ENCODE measurements at regions not wholly inside any gene's neighbourhood (a gene's known extent, or its start where the extent isn't known, plus 50 kb on each side); places are given as distances from the start of the nearest gene placed in this dataset.

DNA sequence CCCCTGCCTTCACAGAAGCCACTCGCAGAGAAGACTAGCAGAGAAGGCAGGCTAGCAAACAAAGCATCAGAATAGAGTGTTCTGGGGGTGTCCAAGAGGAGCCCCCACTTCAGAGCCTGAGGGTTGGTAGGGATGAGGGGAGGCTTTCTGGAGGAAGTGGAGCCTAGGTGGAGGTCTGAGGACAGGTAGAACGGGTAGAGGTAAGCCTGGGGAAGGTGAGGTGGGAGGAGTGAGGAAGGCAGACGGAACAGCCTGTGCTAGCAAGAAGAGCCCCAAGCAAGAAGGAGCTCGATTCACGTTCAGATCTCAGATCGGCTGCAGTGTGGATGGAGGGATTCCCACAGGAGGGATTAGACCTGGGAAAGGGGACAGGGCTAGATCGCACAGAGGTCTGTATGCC lies 66.0 kb upstream of the DUSP5 start:
- H3K4me3 ChIP-seq (ENCODE audit: low read length), result no peak overlapping the region
- no peak overlapping the region for H3K9ac ChIP-seq (ENCODE audit: low read length)
- no peak for DNase-seq (ENCODE audit: low read depth)
- no peaks in the 10 kb centered on the region for H3K36me3 ChIP-seq (ENCODE audit: control insufficient read depth, insufficient read depth, low read length, severe bottlenecking)
- no peaks in the 10 kb centered on the region for H3K27me3 ChIP-seq (replicated peaks; ENCODE audit: control insufficient read depth, insufficient read depth, low read length)
- H3K4me1 ChIP-seq (ENCODE audit: control insufficient read depth, insufficient read depth, low read length), result peaks cover 12% of the 10 kb centered on the region
- H3K9me3 ChIP-seq (ENCODE audit: control insufficient read depth, low read length), result no peaks in the 10 kb centered on the region

DNA sequence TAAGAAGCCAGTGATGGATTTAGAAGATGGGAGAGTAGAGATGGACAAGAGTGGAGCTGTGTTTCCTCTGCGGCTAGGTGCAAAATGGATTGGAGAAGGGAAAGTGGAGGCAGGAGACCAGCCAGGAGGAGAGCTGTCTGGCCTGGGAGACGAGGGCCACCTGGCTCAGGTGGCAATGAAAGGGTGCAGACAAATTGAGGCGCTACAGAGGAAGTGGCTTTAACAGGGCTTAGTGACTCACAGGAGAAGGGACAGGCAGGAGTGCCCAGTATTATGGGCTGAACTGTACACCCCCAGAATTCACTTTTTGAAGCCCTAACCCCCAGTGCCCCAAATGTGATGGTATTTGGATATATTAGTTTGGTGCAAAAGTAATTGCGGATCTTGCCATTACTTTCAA lies 65.6 kb upstream of the DUSP5 start:
- DNase-seq (ENCODE audit: low read depth), result no peak
- Histone ChIP-seq H3K9ac (ENCODE audit: low read length) (no peak overlapping the region), H3K36me3 (ENCODE audit: control insufficient read depth, insufficient read depth, low read length, severe bottlenecking) (no peaks in the 10 kb centered on the region), H3K9me3 (ENCODE audit: control insufficient read depth, low read length) (no peaks in the 10 kb centered on the region), H3K27me3 (replicated peaks; ENCODE audit: control insufficient read depth, insufficient read depth, low read length) (no peaks in the 10 kb centered on the region), H3K4me3 (ENCODE audit: low read length) (no peak overlapping the region), H3K4me1 (ENCODE audit: control insufficient read depth, insufficient read depth, low read length) (peaks cover 7% of the 10 kb centered on the region)

- Histone ChIP-seq H3K4me3 (ENCODE audit: low read length) (no peak overlapping the region), H3K36me3 (ENCODE audit: control insufficient read depth, insufficient read depth, low read length, severe bottlenecking) (no peaks in the 10 kb centered on the region), H3K9ac (ENCODE audit: low read length) (no peak overlapping the region), H3K9me3 (ENCODE audit: control insufficient read depth, low read length) (no peaks in the 10 kb centered on the region), H3K27me3 (replicated peaks; ENCODE audit: control insufficient read depth, insufficient read depth, low read length) (no peaks in the 10 kb centered on the region), H3K4me1 (ENCODE audit: control insufficient read depth, insufficient read depth, low read length) (peaks cover 4% of the 10 kb centered on the region)
- no peak for DNase-seq (ENCODE audit: low read depth)
Measured at GRCh38 chr10:110432814-110433565, 64.7 kb upstream of the DUSP5 start.

DNA sequence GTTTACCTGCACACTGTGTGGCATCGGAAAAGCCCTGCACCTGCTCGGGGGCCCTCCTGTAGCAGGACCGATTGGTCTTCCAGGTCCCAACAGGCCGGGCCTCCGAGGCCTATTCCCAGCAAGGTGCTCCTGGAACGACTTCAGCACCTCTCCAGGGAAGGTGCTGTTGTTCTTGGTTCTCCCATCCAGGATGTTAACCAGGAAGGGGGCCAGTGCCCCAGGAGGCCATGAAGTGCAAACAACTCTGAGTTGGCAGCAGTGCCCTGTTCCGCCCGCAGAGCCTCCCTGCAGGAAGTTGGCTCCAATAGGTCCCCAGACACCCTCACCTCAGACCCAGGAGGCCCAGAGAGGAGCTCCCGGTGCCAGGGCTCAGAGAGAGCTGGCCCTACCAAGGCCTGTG lies 64.0 kb upstream of the DUSP5 start:
- no peaks in the 10 kb centered on the region for H3K27me3 ChIP-seq (replicated peaks; ENCODE audit: control insufficient read depth, insufficient read depth, low read length)
- no peak overlapping the region for H3K4me3 ChIP-seq (ENCODE audit: low read length)
- no peaks in the 10 kb centered on the region for H3K36me3 ChIP-seq (ENCODE audit: control insufficient read depth, insufficient read depth, low read length, severe bottlenecking)
- H3K4me1 ChIP-seq (ENCODE audit: control insufficient read depth, insufficient read depth, low read length), result peaks cover 4% of the 10 kb centered on the region
- H3K9ac ChIP-seq (ENCODE audit: low read length), result no peak overlapping the region
- DNase-seq (ENCODE audit: low read depth), result no peak
- H3K9me3 ChIP-seq (ENCODE audit: control insufficient read depth, low read length), result no peaks in the 10 kb centered on the region

DNA sequence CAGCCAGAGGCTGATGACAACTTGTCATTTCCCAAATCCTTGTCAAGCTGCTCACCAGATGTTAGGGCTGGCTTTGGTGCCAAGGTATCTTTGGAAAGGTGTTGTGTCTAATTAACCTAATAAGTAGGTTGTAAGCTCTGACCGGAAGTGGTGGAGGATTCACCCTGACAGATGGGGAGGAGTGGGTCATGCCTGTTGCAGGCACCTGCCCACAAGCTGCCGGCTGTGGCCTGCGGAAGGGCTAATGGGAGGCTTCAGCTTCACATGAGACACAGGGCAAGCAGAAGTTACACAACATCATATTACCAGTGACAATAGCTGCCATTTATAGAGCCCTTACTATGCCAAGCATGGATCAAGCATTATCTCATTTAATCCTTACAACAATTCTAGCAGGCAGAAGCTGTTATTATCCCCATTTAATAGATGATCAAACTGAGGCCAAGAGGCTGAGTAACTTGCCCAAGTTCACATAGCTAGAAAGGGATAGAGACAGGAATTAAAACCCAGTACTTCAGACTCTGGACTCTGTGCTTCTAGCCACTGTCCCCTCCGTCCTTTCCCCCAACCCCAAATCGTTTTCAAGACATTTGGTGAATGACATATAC lies 63.1 kb upstream of the DUSP5 start:
- H3K27me3 ChIP-seq (replicated peaks; ENCODE audit: control insufficient read depth, insufficient read depth, low read length), result no peaks in the 10 kb centered on the region
- H3K9ac ChIP-seq (ENCODE audit: low read length), result no peak overlapping the region
- DNase-seq (ENCODE audit: low read depth), result no peak
- peaks cover under 1% of the 10 kb centered on the region for H3K4me1 ChIP-seq (ENCODE audit: control insufficient read depth, insufficient read depth, low read length)
- no peaks in the 10 kb centered on the region for H3K36me3 ChIP-seq (ENCODE audit: control insufficient read depth, insufficient read depth, low read length, severe bottlenecking)
- H3K4me3 ChIP-seq (ENCODE audit: low read length), result no peak overlapping the region
- H3K9me3 ChIP-seq (ENCODE audit: control insufficient read depth, low read length), result no peaks in the 10 kb centered on the region

DNA sequence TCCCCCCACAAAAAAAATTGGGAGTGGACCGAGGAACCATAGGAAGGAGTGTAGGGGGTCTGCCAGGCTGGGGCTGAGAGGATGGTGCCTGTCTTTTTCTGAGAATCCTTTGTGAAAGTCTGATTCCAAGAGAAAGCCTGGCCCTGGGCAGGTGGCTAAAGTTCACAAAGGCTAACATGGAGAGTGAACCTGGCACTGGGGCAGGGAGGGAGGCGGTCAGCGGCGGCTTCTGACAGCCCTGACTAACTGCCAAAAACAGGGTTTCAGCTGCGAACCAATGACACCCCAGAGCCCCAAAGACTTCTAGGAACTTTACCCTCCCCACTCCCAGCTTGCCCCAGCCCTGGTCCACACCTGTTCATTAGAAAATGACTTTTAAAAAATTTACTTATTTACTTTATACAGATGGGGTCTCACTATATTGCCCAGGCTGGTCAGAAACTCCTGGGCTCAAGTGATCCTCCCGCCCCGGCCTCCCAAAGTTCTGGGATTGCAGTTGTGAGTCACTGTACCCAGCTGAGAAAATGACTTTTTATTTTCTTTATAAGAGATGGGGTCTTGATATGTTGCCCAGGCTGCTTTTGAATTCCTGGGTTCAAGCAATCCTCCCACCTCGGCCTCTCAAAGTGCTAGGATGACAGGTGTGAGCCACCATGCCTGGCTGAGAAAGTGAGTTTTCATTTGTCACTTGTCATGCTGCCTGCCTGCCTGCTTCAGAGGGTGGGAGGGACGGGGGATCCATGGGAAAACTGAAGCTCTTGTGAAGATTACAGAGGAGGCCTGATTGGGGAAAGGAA lies 61.0 kb upstream of the DUSP5 start:
- Histone ChIP-seq H3K36me3 (ENCODE audit: control insufficient read depth, insufficient read depth, low read length, severe bottlenecking) (no peaks in the 10 kb centered on the region), H3K9me3 (ENCODE audit: control insufficient read depth, low read length) (no peaks in the 10 kb centered on the region), H3K27me3 (replicated peaks; ENCODE audit: control insufficient read depth, insufficient read depth, low read length) (no peaks in the 10 kb centered on the region), H3K9ac (ENCODE audit: low read length) (no peak overlapping the region), H3K4me1 (ENCODE audit: control insufficient read depth, insufficient read depth, low read length) (no peaks in the 10 kb centered on the region), H3K4me3 (ENCODE audit: low read length) (no peak overlapping the region)
- DNase-seq (ENCODE audit: low read depth), result no peak

- Histone ChIP-seq H3K9ac (ENCODE audit: low read length) (no peak overlapping the region), H3K4me1 (ENCODE audit: control insufficient read depth, insufficient read depth, low read length) (no peaks in the 10 kb centered on the region), H3K9me3 (ENCODE audit: control insufficient read depth, low read length) (no peaks in the 10 kb centered on the region), H3K27me3 (replicated peaks; ENCODE audit: control insufficient read depth, insufficient read depth, low read length) (no peaks in the 10 kb centered on the region), H3K4me3 (ENCODE audit: low read length) (no peak overlapping the region), H3K36me3 (ENCODE audit: control insufficient read depth, insufficient read depth, low read length, severe bottlenecking) (no peaks in the 10 kb centered on the region)
- DNase-seq (ENCODE audit: low read depth), result no peak
Measured at GRCh38 chr10:110437351-110437605, 60.4 kb upstream of the DUSP5 start.

- no peak for DNase-seq (ENCODE audit: low read depth)
- H3K9me3 ChIP-seq (ENCODE audit: control insufficient read depth, low read length), result no peaks in the 10 kb centered on the region
- H3K36me3 ChIP-seq (ENCODE audit: control insufficient read depth, insufficient read depth, low read length, severe bottlenecking), result no peaks in the 10 kb centered on the region
- no peaks in the 10 kb centered on the region for H3K27me3 ChIP-seq (replicated peaks; ENCODE audit: control insufficient read depth, insufficient read depth, low read length)
- no peaks in the 10 kb centered on the region for H3K4me1 ChIP-seq (ENCODE audit: control insufficient read depth, insufficient read depth, low read length)
- H3K4me3 ChIP-seq (ENCODE audit: low read length), result no peak overlapping the region
- no peak overlapping the region for H3K9ac ChIP-seq (ENCODE audit: low read length)
Measured at GRCh38 chr10:110437761-110438341, 59.9 kb upstream of the DUSP5 start.

- Histone ChIP-seq H3K4me3 (ENCODE audit: low read length) (no peak overlapping the region), H3K9ac (ENCODE audit: low read length) (no peak overlapping the region), H3K36me3 (ENCODE audit: control insufficient read depth, insufficient read depth, low read length, severe bottlenecking) (no peaks in the 10 kb centered on the region), H3K27me3 (replicated peaks; ENCODE audit: control insufficient read depth, insufficient read depth, low read length) (no peaks in the 10 kb centered on the region), H3K4me1 (ENCODE audit: control insufficient read depth, insufficient read depth, low read length) (peaks cover 12% of the 10 kb centered on the region), H3K9me3 (ENCODE audit: control insufficient read depth, low read length) (no peaks in the 10 kb centered on the region)
- DNase-seq (ENCODE audit: low read depth), result no peak
Measured at GRCh38 chr10:110442746-110443145, 55.0 kb upstream of the DUSP5 start.

- no peak for DNase-seq (ENCODE audit: low read depth)
- H3K4me3 ChIP-seq (ENCODE audit: low read length), result no peak overlapping the region
- H3K4me1 ChIP-seq (ENCODE audit: control insufficient read depth, insufficient read depth, low read length), result peaks cover 12% of the 10 kb centered on the region
- no peak overlapping the region for H3K9ac ChIP-seq (ENCODE audit: low read length)
- no peaks in the 10 kb centered on the region for H3K9me3 ChIP-seq (ENCODE audit: control insufficient read depth, low read length)
- no peaks in the 10 kb centered on the region for H3K36me3 ChIP-seq (ENCODE audit: control insufficient read depth, insufficient read depth, low read length, severe bottlenecking)
- H3K27me3 ChIP-seq (replicated peaks; ENCODE audit: control insufficient read depth, insufficient read depth, low read length), result no peaks in the 10 kb centered on the region
Measured at GRCh38 chr10:110443239-110444003, 54.3 kb upstream of the DUSP5 start.

DNA sequence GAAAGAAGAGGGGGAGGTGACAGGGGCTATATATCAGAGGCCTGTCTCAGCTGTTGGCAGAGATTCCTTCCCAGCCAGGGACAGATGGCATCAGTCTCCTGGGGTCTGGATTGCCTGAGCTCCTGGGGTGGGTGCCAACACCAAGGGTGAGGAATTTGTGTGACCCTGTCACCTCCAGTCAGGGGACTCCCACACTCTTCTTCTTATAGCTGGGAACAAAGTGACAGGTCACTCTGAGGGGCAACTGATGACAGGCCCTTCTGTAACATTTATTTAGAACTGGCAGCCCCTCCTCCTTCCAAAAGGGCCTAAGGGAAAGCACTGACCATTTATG lies 53.7 kb upstream of the DUSP5 start:
- no peak overlapping the region for H3K4me3 ChIP-seq (ENCODE audit: low read length)
- H3K9ac ChIP-seq (ENCODE audit: low read length), result no peak overlapping the region
- DNase-seq (ENCODE audit: low read depth), result no peak
- H3K9me3 ChIP-seq (ENCODE audit: control insufficient read depth, low read length), result no peaks in the 10 kb centered on the region
- H3K27me3 ChIP-seq (replicated peaks; ENCODE audit: control insufficient read depth, insufficient read depth, low read length), result no peaks in the 10 kb centered on the region
- no peaks in the 10 kb centered on the region for H3K36me3 ChIP-seq (ENCODE audit: control insufficient read depth, insufficient read depth, low read length, severe bottlenecking)
- peaks cover 12% of the 10 kb centered on the region for H3K4me1 ChIP-seq (ENCODE audit: control insufficient read depth, insufficient read depth, low read length)
